ENCODE measurements at regions not wholly inside any gene's neighbourhood (a gene's known extent, or its start where the extent isn't known, plus 50 kb on each side); places are given as distances from the start of the nearest gene placed in this dataset.

DNA sequence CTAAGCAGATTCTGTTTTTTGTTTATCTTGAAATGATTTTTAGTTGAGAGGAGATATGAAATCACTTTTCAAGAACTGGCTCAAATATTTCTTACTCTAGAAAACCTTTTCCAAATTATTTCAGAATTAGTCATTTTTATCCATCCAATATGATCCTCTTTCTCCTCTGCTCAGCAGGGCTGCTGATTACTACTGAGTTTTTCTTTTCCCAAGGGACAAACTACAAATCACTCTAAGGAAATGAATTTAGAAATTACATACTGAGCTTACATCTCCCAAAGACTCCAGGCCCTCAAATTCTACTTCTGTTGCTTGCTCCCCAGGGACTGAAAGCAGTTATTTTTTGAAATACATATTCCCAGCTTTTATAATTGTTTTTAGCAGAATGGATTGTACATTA is 87.4 kb upstream of the UFM1 start:
- TF ChIP-seq, protein P1, sequence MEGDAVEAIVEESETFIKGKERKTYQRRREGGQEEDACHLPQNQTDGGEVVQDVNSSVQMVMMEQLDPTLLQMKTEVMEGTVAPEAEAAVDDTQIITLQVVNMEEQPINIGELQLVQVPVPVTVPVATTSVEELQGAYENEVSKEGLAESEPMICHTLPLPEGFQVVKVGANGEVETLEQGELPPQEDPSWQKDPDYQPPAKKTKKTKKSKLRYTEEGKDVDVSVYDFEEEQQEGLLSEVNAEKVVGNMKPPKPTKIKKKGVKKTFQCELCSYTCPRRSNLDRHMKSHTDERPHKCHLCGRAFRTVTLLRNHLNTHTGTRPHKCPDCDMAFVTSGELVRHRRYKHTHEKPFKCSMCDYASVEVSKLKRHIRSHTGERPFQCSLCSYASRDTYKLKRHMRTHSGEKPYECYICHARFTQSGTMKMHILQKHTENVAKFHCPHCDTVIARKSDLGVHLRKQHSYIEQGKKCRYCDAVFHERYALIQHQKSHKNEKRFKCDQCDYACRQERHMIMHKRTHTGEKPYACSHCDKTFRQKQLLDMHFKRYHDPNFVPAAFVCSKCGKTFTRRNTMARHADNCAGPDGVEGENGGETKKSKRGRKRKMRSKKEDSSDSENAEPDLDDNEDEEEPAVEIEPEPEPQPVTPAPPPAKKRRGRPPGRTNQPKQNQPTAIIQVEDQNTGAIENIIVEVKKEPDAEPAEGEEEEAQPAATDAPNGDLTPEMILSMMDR (IDR thresholded peaks at IDR 0.05; ENCODE audit: low read depth, low read length): no peak
- TF ChIP-seq MAX (IDR thresholded peaks at IDR 0.05; ENCODE audit: low read depth, low read length) (no peak), POLR2A (IDR thresholded peaks at IDR 0.05; ENCODE audit: extremely low read depth, insufficient read length) (no peak)
